Astrocyte of the spinal cord (primary cell): ENCODE measurements at regions not wholly inside any gene's neighbourhood (a gene's known extent, or its start where the extent isn't known, plus 50 kb on each side); places are given as distances from the start of the nearest gene placed in this dataset.

Experiments used
- DNase-seq: peaks from one replicate; pipeline ENCODE4 v3.0.0; 2011; ENCODE audit warnings: low read depth, low spot score
- H3K4me3 ChIP-seq: 2 replicates; pipeline ENCODE4 v1.5.1; 2011; ENCODE audit warnings: low read depth, mild to moderate bottlenecking, low read length, moderate library complexity
- CTCF ChIP-seq: IDR thresholded peaks from 2 replicates; pipeline ENCODE4 v1.5.1; 2012; ENCODE audit warnings: low read depth, mild to moderate bottlenecking, low read length, inconsistent platforms
- in situ Hi-C: cut with HindIII; loops from 2 replicates; pipeline ENCODE4 v1.10.0; 2017; ENCODE audit warnings: low sequenced_read_pairs

GRCh38 chr6:134458857-134459657, 141.1 kb upstream of the SGK1 start:
- TF ChIP-seq CTCF = no peak
- in situ Hi-C loops = no loop called here
- H3K4me3 ChIP-seq = no peak overlapping the region
- DNase-seq = no peak

GRCh38 chr6:134457941-134458340, 140.0 kb upstream of the SGK1 start:
- no peak for TF ChIP-seq CTCF
- H3K4me3 ChIP-seq = no peak overlapping the region
- DNase-seq = no peak
- in situ Hi-C loops = no loop called here

- no peak for TF ChIP-seq CTCF
- no peak overlapping the region for H3K4me3 ChIP-seq
- DNase-seq = no peak
- in situ Hi-C loops = no loop called here
These were observed 138.3 kb upstream of the SGK1 start for GRCh38 chr6:134456226-134456625.

- no peak for TF ChIP-seq CTCF
- DNase-seq = no peak
- in situ Hi-C loops = no loop called here
- H3K4me3 ChIP-seq = no peak overlapping the region
These were observed 137.4 kb upstream of the SGK1 start for GRCh38 chr6:134455319-134455718.

- in situ Hi-C loops = no loop called here
- DNase-seq = no peak
- TF ChIP-seq CTCF = no peak
- H3K4me3 ChIP-seq = no peak overlapping the region
These were observed 136.9 kb upstream of the SGK1 start for GRCh38 chr6:134454794-134455193.

- no peak for TF ChIP-seq CTCF
- no peak for DNase-seq
- in situ Hi-C loops = no loop called here
- no peak overlapping the region for H3K4me3 ChIP-seq
These were observed 136.0 kb upstream of the SGK1 start for GRCh38 chr6:134453792-134454510.
